Neuronal stem cell (in vitro differentiated cells): ENCODE measurements at regions not wholly inside any gene's neighbourhood (a gene's known extent, or its start where the extent isn't known, plus 50 kb on each side); places are given as distances from the start of the nearest gene placed in this dataset.

Experiments used
- DNase-seq: peaks from one replicate; pipeline ENCODE4 v3.0.0-alpha.2; 2013; ENCODE audit warnings: low spot score
- H2AFZ ChIP-seq: one replicate; pipeline ENCODE4 v1.6.1; 2013; ENCODE audit warnings: mild to moderate bottlenecking, low read length, inconsistent platforms
- H2AK5ac ChIP-seq: 2 replicates; pipeline ENCODE4 v1.6.1; 2013; ENCODE audit warnings: low read depth, mild to moderate bottlenecking, inconsistent platforms, low read length, moderate library complexity, mixed read lengths
- H2BK120ac ChIP-seq: 2 replicates; pipeline ENCODE4 v1.6.1; 2013; ENCODE audit warnings: low read depth, mild to moderate bottlenecking, inconsistent platforms, low read length, moderate library complexity, mixed read lengths
- H2BK12ac ChIP-seq: one replicate; pipeline ENCODE4 v1.6.1; 2013; ENCODE audit warnings: low read length, inconsistent platforms
- H2BK15ac ChIP-seq: 2 replicates; pipeline ENCODE4 v1.6.1; 2013; ENCODE audit warnings: mild to moderate bottlenecking, low read length, inconsistent platforms, mixed read lengths
- H2BK5ac ChIP-seq: one replicate; pipeline ENCODE4 v1.6.1; 2013; ENCODE audit warnings: inconsistent platforms, mild to moderate bottlenecking, low read length, moderate library complexity
- H3K14ac ChIP-seq: one replicate; pipeline ENCODE4 v1.6.1; 2013; ENCODE audit warnings: low read length, inconsistent platforms
- H3K18ac ChIP-seq: 2 replicates; pipeline ENCODE4 v1.6.1; 2013; ENCODE audit warnings: low read length, inconsistent platforms
- H3K23ac ChIP-seq: 2 replicates; pipeline ENCODE4 v1.6.1; 2013; ENCODE audit warnings: low read depth, mild to moderate bottlenecking, mixed read lengths, low read length, inconsistent platforms; ENCODE audit not compliant: poor library complexity
- H3K27ac ChIP-seq: replicated peaks from 3 replicates; pipeline ENCODE4 v1.5.1; 2013; ENCODE audit warnings: low read length, inconsistent platforms
- H3K27me3 ChIP-seq, 3 experiments: 2 replicates each; pipeline ENCODE4 v1.6.1; 2013; ENCODE audit warnings: low read length in 3 of 3, mild to moderate bottlenecking in 2 of 3, inconsistent platforms in 1 of 3, low read depth in 1 of 3, mixed read lengths in 1 of 3, moderate library complexity in 1 of 3; ENCODE audit not compliant: control insufficient read depth in 3 of 3, insufficient read depth in 3 of 3
- H3K36me3 ChIP-seq, 2 donors: replicated peaks in 1 of 2; 2 replicates each; pipeline ENCODE4 v1.6.1; 2013; ENCODE audit warnings: low read length in 2 of 2; ENCODE audit not compliant: control insufficient read depth in 2 of 2, insufficient read depth in 2 of 2
- H3K4ac ChIP-seq: 2 replicates; pipeline ENCODE4 v1.6.1; 2013; ENCODE audit warnings: inconsistent platforms, mild to moderate bottlenecking, low read length, moderate library complexity
- H3K4me1 ChIP-seq, 2 donors: 1 replicate in 1 of 2; 2 replicates in 1 of 2; pipeline ENCODE4 v1.6.1; 2013; ENCODE audit warnings: low read length in 2 of 2, low read depth in 1 of 2; ENCODE audit not compliant: control insufficient read depth in 2 of 2, insufficient read depth in 1 of 2
- H3K4me2 ChIP-seq: one replicate; pipeline ENCODE4 v1.6.1; 2013; ENCODE audit warnings: mild to moderate bottlenecking, low read length, inconsistent platforms; ENCODE audit not compliant: insufficient read depth, poor library complexity, severe bottlenecking
- H3K4me3 ChIP-seq, 2 donors: 2 replicates each; pipeline ENCODE4 v1.5.1; 2013; ENCODE audit warnings: low read length in 2 of 2, mild to moderate bottlenecking in 2 of 2, inconsistent platforms in 1 of 2, moderate library complexity in 1 of 2
- H3K79me1 ChIP-seq: one replicate; pipeline ENCODE4 v1.6.1; 2013; ENCODE audit warnings: low read depth, mild to moderate bottlenecking, inconsistent platforms, low read length, moderate library complexity
- H3K9ac ChIP-seq: one replicate; pipeline ENCODE4 v1.6.1; 2013; ENCODE audit warnings: mild to moderate bottlenecking, low read depth, low read length, inconsistent platforms; ENCODE audit not compliant: poor library complexity
- H3K9me3 ChIP-seq, 2 donors: replicated peaks in 1 of 2; 2 replicates each; pipeline versions ENCODE3 to v1.6.1; 2013; ENCODE audit warnings: low read length in 2 of 2, mild to moderate bottlenecking in 2 of 2, inconsistent platforms in 1 of 2, low read depth in 1 of 2, mixed read lengths in 1 of 2, moderate library complexity in 1 of 2; ENCODE audit not compliant: control insufficient read depth in 2 of 2, insufficient read depth in 1 of 2
- H4K8ac ChIP-seq: one replicate; pipeline ENCODE4 v1.6.1; 2013; ENCODE audit warnings: low read depth, mild to moderate bottlenecking, inconsistent platforms, low read length, moderate library complexity
- H4K91ac ChIP-seq: one replicate; pipeline ENCODE4 v1.6.1; 2013; ENCODE audit warnings: low read length, low read depth, mild to moderate bottlenecking, inconsistent platforms; ENCODE audit not compliant: poor library complexity
- WGBS, 2 donors: extraction: QIAGEN DNeasy Blood & Tissue Kit; methylation state at CpG; one replicate each; pipeline ENCODE4 v1.1.7; 2013; ENCODE audit warnings: missing lambda C conversion rate in 2 of 2, mixed read lengths in 1 of 2; ENCODE audit not compliant: insufficient read length in 2 of 2, insufficient replicate concordance in 1 of 2; ENCODE audit errors: extremely low coverage in 2 of 2; 5-methylcytosine and 5-hydroxymethylcytosine counted together

GRCh38 chr7:54906963-54907362, 111.9 kb upstream of the EGFR start:
- Histone ChIP-seq H3K9ac (no peak overlapping the region), H3K18ac (no peak overlapping the region), H3K27ac (no peak overlapping the region), H3K23ac (no peak overlapping the region), H2AFZ (no peak overlapping the region), H3K79me1 (no peaks in the 10 kb centered on the region), H3K4me2 (no peak overlapping the region), H2BK5ac (no peak overlapping the region), H3K4me1 (no peaks in the 10 kb centered on the region), H4K8ac (no peak overlapping the region), H2AK5ac (no peak overlapping the region), H3K14ac (no peak overlapping the region), H3K36me3 (no peaks in the 10 kb centered on the region), H3K4ac (no peak overlapping the region), H2BK120ac (no peak overlapping the region), H2BK15ac (no peak overlapping the region), H4K91ac (no peak overlapping the region), H3K9me3 (no peaks in the 10 kb centered on the region), H2BK12ac (no peak overlapping the region), H3K4me3 (no peak overlapping the region), H3K27me3 (no peaks in the 10 kb centered on the region)
- no CpG with 5 or more reads among the region's 4 CpGs for WGBS, 2 donors
- no peak for DNase-seq

- no peak overlapping the region for H2BK12ac ChIP-seq
Observed at GRCh38 chr7:54907981-54908380, 110.8 kb upstream of the EGFR start.

GRCh38 chr7:54908760-54909438, 109.9 kb upstream of the EGFR start:
- no peak overlapping the region for H3K23ac ChIP-seq
- H3K14ac ChIP-seq = no peak overlapping the region
- H3K9ac ChIP-seq = no peak overlapping the region
- H2AFZ ChIP-seq = no peak overlapping the region
- no peak overlapping the region for H3K4me2 ChIP-seq
- no peak overlapping the region for H2BK12ac ChIP-seq
- no peak overlapping the region for H3K4ac ChIP-seq
- H2BK15ac ChIP-seq = no peak overlapping the region
- no peak overlapping the region for H2BK120ac ChIP-seq
- H2BK5ac ChIP-seq = no peak overlapping the region
- no peaks in the 10 kb centered on the region for H3K9me3 ChIP-seq
- no peak overlapping the region for H2AK5ac ChIP-seq
- H3K18ac ChIP-seq = no peak overlapping the region
- no peak for DNase-seq
- H4K8ac ChIP-seq = no peak overlapping the region
- no peak overlapping the region for H3K4me3 ChIP-seq
- WGBS, 2 donors = no CpG with 5 or more reads among the region's 2 CpGs
- H3K79me1 ChIP-seq = no peaks in the 10 kb centered on the region
- H3K27me3 ChIP-seq = no peaks in the 10 kb centered on the region
- no peaks in the 10 kb centered on the region for H3K4me1 ChIP-seq
- no peak overlapping the region for H3K27ac ChIP-seq
- no peaks in the 10 kb centered on the region for H3K36me3 ChIP-seq
- H4K91ac ChIP-seq = no peak overlapping the region

More at GRCh38 chr7:54907981-54908380, 110.8 kb upstream of the EGFR start:
- Histone ChIP-seq H4K8ac (no peak overlapping the region), H3K9ac (no peak overlapping the region), H3K4me3 (no peak overlapping the region), H3K36me3 (no peaks in the 10 kb centered on the region), H2BK5ac (no peak overlapping the region), H3K18ac (no peak overlapping the region), H3K14ac (no peak overlapping the region), H3K79me1 (no peaks in the 10 kb centered on the region), H3K4me2 (no peak overlapping the region), H3K9me3 (no peaks in the 10 kb centered on the region), H4K91ac (no peak overlapping the region), H3K23ac (no peak overlapping the region), H2AFZ (no peak overlapping the region), H3K4me1 (no peaks in the 10 kb centered on the region), H2AK5ac (no peak overlapping the region), H2BK15ac (no peak overlapping the region), H3K27me3 (no peaks in the 10 kb centered on the region), H3K4ac (no peak overlapping the region), H3K27ac (no peak overlapping the region), H2BK120ac (no peak overlapping the region)
- DNase-seq = no peak

GRCh38 chr7:54915870-54916598, 102.8 kb upstream of the EGFR start:
- no peak overlapping the region for H4K8ac ChIP-seq
- H2BK12ac ChIP-seq = no peak overlapping the region
- no peaks in the 10 kb centered on the region for H3K79me1 ChIP-seq
- no CpG with 5 or more reads among the region's 8 CpGs for WGBS, 2 donors
- no peak overlapping the region for H2BK120ac ChIP-seq
- no peak overlapping the region for H3K4ac ChIP-seq
- no peaks in the 10 kb centered on the region for H3K27me3 ChIP-seq
- H3K9ac ChIP-seq = no peak overlapping the region
- H3K18ac ChIP-seq = no peak overlapping the region
- no peak overlapping the region for H2AK5ac ChIP-seq
- H2BK15ac ChIP-seq = no peak overlapping the region
- no peak overlapping the region for H3K4me2 ChIP-seq
- no peak overlapping the region for H2AFZ ChIP-seq
- no peak for DNase-seq
- no peaks in the 10 kb centered on the region for H3K36me3 ChIP-seq
- no peaks in the 10 kb centered on the region for H3K9me3 ChIP-seq
- H4K91ac ChIP-seq = no peak overlapping the region
- H3K27ac ChIP-seq = no peak overlapping the region
- H3K23ac ChIP-seq = no peak overlapping the region
- no peak overlapping the region for H3K14ac ChIP-seq
- H3K4me3 ChIP-seq = no peak overlapping the region
- H3K4me1 ChIP-seq = no peaks in the 10 kb centered on the region
- H2BK5ac ChIP-seq = no peak overlapping the region
